ENCODE measurements at regions not wholly inside any gene's neighbourhood (a gene's known extent, or its start where the extent isn't known, plus 50 kb on each side); places are given as distances from the start of the nearest gene placed in this dataset.

DNA sequence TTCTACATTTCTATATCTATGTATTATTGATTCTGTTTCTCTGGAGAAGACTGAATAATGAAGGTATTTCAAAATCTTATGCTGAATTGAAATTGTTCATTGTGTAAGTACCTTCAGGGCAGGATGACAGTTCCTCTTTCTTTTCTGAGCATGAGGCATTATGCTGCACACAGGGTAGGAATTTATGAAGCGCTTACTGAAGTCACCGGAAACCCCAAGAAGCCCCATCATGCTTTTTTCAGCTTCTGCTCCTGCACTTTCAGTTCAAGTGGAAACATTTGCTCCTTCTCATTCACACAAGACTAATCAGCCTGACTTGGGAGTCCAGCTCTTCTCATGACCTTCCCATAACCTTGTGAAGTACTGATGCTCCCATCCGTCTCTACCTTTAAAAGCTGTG lies 314.7 kb upstream of the SORL1-AS1 start:
- TF ChIP-seq, protein P1, sequence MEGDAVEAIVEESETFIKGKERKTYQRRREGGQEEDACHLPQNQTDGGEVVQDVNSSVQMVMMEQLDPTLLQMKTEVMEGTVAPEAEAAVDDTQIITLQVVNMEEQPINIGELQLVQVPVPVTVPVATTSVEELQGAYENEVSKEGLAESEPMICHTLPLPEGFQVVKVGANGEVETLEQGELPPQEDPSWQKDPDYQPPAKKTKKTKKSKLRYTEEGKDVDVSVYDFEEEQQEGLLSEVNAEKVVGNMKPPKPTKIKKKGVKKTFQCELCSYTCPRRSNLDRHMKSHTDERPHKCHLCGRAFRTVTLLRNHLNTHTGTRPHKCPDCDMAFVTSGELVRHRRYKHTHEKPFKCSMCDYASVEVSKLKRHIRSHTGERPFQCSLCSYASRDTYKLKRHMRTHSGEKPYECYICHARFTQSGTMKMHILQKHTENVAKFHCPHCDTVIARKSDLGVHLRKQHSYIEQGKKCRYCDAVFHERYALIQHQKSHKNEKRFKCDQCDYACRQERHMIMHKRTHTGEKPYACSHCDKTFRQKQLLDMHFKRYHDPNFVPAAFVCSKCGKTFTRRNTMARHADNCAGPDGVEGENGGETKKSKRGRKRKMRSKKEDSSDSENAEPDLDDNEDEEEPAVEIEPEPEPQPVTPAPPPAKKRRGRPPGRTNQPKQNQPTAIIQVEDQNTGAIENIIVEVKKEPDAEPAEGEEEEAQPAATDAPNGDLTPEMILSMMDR (conservative IDR thresholded peaks at IDR 0.05): no peak
- TF ChIP-seq ZFX (IDR thresholded peaks at IDR 0.05): no peak

Measured in C4-2B (cell line).